Stomach (tissue), 4 donors: ENCODE measurements at regions not wholly inside any gene's neighbourhood (a gene's known extent, or its start where the extent isn't known, plus 50 kb on each side); places are given as distances from the start of the nearest gene placed in this dataset.

ENCODE experiments used
- EP300 ChIP-seq: sonication (generic); formaldehyde crosslinking; IDR thresholded peaks from one replicate; pipeline ENCODE4 v1.6.1; 2017; ENCODE audit warnings: antibody characterized with exemption
- POLR2A ChIP-seq, 4 donors: fragments of 450-650 bp; IDR thresholded peaks; one replicate each; pipeline ENCODE4 v1.6.1; 2016; ENCODE audit warnings: antibody characterized with exemption in 4 of 4, control low read depth in 2 of 4, mild to moderate bottlenecking in 1 of 4, moderate library complexity in 1 of 4
- POLR2AphosphoS5 ChIP-seq, 3 donors: sonication (generic); formaldehyde crosslinking; IDR thresholded peaks; one replicate each; pipeline ENCODE4 v1.6.1; 2016; ENCODE audit warnings: antibody characterized with exemption in 3 of 3
- TF ChIP-seq, protein P1 (sequence below), 7 experiments: fragments of 450-650 bp in 4 of 7; fragments of 200-600 bp in 3 of 7; sonication (generic) in 3 of 7; IDR thresholded peaks; one replicate each; pipeline ENCODE4 v1.5.1; 2016 to 2019; ENCODE audit warnings: antibody characterized with exemption in 7 of 7, control low read depth in 2 of 7, mild to moderate bottlenecking in 1 of 7

DNA sequence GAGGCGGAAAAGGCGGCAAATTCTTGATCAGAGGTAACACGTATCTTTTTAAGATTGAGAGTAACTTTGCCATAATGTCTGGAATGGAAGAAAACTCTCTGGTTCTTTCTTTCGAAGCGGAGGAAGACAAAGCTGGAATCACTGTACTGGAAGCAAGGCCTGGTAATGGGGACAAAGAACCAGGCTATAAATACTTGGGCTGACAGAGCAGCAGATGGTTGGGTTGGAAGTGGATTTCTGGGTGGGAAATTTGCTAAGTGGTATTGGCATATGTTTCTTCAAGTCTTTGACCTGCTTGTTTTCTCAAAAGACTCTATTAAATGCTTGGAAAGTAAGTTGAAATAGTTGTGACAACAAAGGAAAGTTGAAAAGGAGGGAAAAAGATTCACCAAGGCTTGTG is 87.3 kb upstream of the SFMBT2 start:
- TF ChIP-seq, protein P1, sequence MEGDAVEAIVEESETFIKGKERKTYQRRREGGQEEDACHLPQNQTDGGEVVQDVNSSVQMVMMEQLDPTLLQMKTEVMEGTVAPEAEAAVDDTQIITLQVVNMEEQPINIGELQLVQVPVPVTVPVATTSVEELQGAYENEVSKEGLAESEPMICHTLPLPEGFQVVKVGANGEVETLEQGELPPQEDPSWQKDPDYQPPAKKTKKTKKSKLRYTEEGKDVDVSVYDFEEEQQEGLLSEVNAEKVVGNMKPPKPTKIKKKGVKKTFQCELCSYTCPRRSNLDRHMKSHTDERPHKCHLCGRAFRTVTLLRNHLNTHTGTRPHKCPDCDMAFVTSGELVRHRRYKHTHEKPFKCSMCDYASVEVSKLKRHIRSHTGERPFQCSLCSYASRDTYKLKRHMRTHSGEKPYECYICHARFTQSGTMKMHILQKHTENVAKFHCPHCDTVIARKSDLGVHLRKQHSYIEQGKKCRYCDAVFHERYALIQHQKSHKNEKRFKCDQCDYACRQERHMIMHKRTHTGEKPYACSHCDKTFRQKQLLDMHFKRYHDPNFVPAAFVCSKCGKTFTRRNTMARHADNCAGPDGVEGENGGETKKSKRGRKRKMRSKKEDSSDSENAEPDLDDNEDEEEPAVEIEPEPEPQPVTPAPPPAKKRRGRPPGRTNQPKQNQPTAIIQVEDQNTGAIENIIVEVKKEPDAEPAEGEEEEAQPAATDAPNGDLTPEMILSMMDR (IDR thresholded peaks at IDR 0.05): no peak
- no peak for TF ChIP-seq POLR2A (IDR thresholded peaks at IDR 0.05)
- TF ChIP-seq POLR2AphosphoS5 (IDR thresholded peaks at IDR 0.05): no peak
- TF ChIP-seq EP300: no peak
